Kidney epithelial cell (primary cell): ENCODE measurements at regions not wholly inside any gene's neighbourhood (a gene's known extent, or its start where the extent isn't known, plus 50 kb on each side); places are given as distances from the start of the nearest gene placed in this dataset.

Experiments
- DNase-seq: peaks from one replicate; pipeline ENCODE4 v3.0.0-alpha.2; 2010; ENCODE audit warnings: low read depth
- H3K27me3 ChIP-seq: 2 replicates; pipeline ENCODE4 v1.6.0; 2011; ENCODE audit warnings: low read length; ENCODE audit not compliant: control insufficient read depth, insufficient read depth
- H3K36me3 ChIP-seq: 2 replicates; pipeline ENCODE4 v1.5.1; 2011; ENCODE audit warnings: low read length; ENCODE audit not compliant: control insufficient read depth, insufficient read depth
- H3K4me3 ChIP-seq: 2 replicates; pipeline ENCODE4 v1.5.1; 2011; ENCODE audit warnings: low read depth, mild to moderate bottlenecking, control low read depth, low read length
- CTCF ChIP-seq: IDR thresholded peaks from 2 replicates; pipeline ENCODE4 v1.5.1; 2011; ENCODE audit warnings: mild to moderate bottlenecking, moderate library complexity, low read length, control low read depth, inconsistent platforms; ENCODE audit not compliant: insufficient read depth, poor library complexity, severe bottlenecking

- H3K27me3 ChIP-seq, result no peaks in the 10 kb centered on the region
- no peaks in the 10 kb centered on the region for H3K36me3 ChIP-seq
- TF ChIP-seq CTCF, result no peak
- H3K4me3 ChIP-seq, result no peak overlapping the region
- no peak for DNase-seq
Measured at GRCh38 chr13:71962126-71962525, 95.1 kb upstream of the DACH1 start.

- no peak for DNase-seq
- no peaks in the 10 kb centered on the region for H3K36me3 ChIP-seq
- H3K4me3 ChIP-seq, result no peak overlapping the region
- no peaks in the 10 kb centered on the region for H3K27me3 ChIP-seq
- no peak for TF ChIP-seq CTCF
Measured at GRCh38 chr13:71949441-71949840, 82.4 kb upstream of the DACH1 start.

GRCh38 chr13:71939186-71939585 lies 72.2 kb upstream of the DACH1 start:
- TF ChIP-seq CTCF, result no peak
- Histone ChIP-seq H3K27me3 (no peaks in the 10 kb centered on the region), H3K4me3 (no peak overlapping the region), H3K36me3 (no peaks in the 10 kb centered on the region)
- DNase-seq, result no peak

- no peaks in the 10 kb centered on the region for H3K27me3 ChIP-seq
- no peak for DNase-seq
Measured at GRCh38 chr13:71935166-71935840, 68.3 kb upstream of the DACH1 start.

GRCh38 chr13:71924931-71925330 lies 57.9 kb upstream of the DACH1 start:
- no peak for DNase-seq
- H3K4me3 ChIP-seq, result no peak overlapping the region
- no peaks in the 10 kb centered on the region for H3K27me3 ChIP-seq
- TF ChIP-seq CTCF, result no peak
- no peaks in the 10 kb centered on the region for H3K36me3 ChIP-seq

More at GRCh38 chr13:71935166-71935840, 68.3 kb upstream of the DACH1 start:
- no peaks in the 10 kb centered on the region for H3K36me3 ChIP-seq
- H3K4me3 ChIP-seq, result no peak overlapping the region
- TF ChIP-seq CTCF, result no peak

- no peak for DNase-seq
- TF ChIP-seq CTCF, result no peak
- Histone ChIP-seq H3K4me3 (no peak overlapping the region), H3K27me3 (no peaks in the 10 kb centered on the region), H3K36me3 (no peaks in the 10 kb centered on the region)
Measured at GRCh38 chr13:71922194-71922593, 55.2 kb upstream of the DACH1 start.
